K562 (cell line): ENCODE measurements at regions not wholly inside any gene's neighbourhood (a gene's known extent, or its start where the extent isn't known, plus 50 kb on each side); places are given as distances from the start of the nearest gene placed in this dataset.

Experiments
- ATAC-seq: fragments of 200-7000 bp; cut with Tn5 transposase; 3 replicates; pipeline ENCODE4 v1.9.1; 2020; ENCODE audit warnings: moderate library complexity
- BruUV-seq: library from RNA; stranded (reverse); fragments of 400-500 nt; replicated peaks from 2 replicates; lab custom pipeline; 2021; lab: Mats Ljungman, UMichigan
- CTCF ChIA-PET: fragments of 300-600 bp; formaldehyde crosslinking; extraction: SDS; loops from one replicate; lab custom pipeline; 2021; ENCODE audit warnings: low intra/inter-chr PET ratio; lab: Yijun Ruan, JAX
- POLR2A ChIA-PET: fragments of 300-600, 350-650 bp; sonication (Branson Sonifier 250); formaldehyde crosslinking; extraction: SDS; loops from one replicate; lab custom pipeline; 2021; ENCODE audit warnings: antibody characterized with exemption, inconsistent platforms; lab: Yijun Ruan, JAX
- DNase-seq, 4 experiments: peaks; one replicate each; pipeline versions ENCODE4 v3.0.0 to v3.0.0-alpha.2; 2011 to 2018; ENCODE audit warnings: low spot score in 3 of 4, mixed read lengths in 3 of 4; ENCODE audit errors: extremely low read depth in 1 of 4
- FAIRE-seq: peaks from 2 replicates; lab custom pipeline; 2011; peaks lifted over from hg19 to GRCh38; lab: Jason Lieb, UNC
- H2AFZ ChIP-seq: 2 replicates; pipeline ENCODE4 v1.6.0; 2011; ENCODE audit warnings: low read depth, low read length, control low read depth, inconsistent platforms
- H3K27ac ChIP-seq: fragments of 200-600 bp; 3 replicates; pipeline ENCODE4 v1.8.0; 2011; ENCODE audit warnings: low read depth, mild to moderate bottlenecking, control low read depth, inconsistent platforms, low read length, moderate library complexity, mixed read lengths; ENCODE audit errors: extremely low read depth
- H3K27me3 ChIP-seq, 2 experiments: fragments of 300-600 bp in 1 of 2; 2 replicates in 1 of 2; 3 replicates in 1 of 2; pipeline versions ENCODE4 v1.6.0 to v1.8.0; 2011; ENCODE audit warnings: inconsistent platforms in 2 of 2, low read length in 2 of 2, mild to moderate bottlenecking in 1 of 2, mixed read lengths in 1 of 2, moderate library complexity in 1 of 2; ENCODE audit not compliant: control insufficient read depth in 2 of 2, insufficient read depth in 2 of 2
- H3K36me3 ChIP-seq: fragments of 300-600 bp; 3 replicates; pipeline ENCODE4 v1.8.0; 2011; ENCODE audit warnings: mild to moderate bottlenecking, low read length, inconsistent platforms; ENCODE audit not compliant: control insufficient read depth, insufficient read depth
- H3K4me1 ChIP-seq, 2 experiments: fragments of 200-600 bp in 1 of 2; replicated peaks in 1 of 2; 2 replicates in 1 of 2; 3 replicates in 1 of 2; pipeline versions ENCODE4 v1.5.1 to v1.8.0; 2011; ENCODE audit warnings: inconsistent platforms in 2 of 2, low read length in 2 of 2, mild to moderate bottlenecking in 1 of 2, mixed read lengths in 1 of 2, moderate library complexity in 1 of 2; ENCODE audit not compliant: control insufficient read depth in 2 of 2, insufficient read depth in 2 of 2
- H3K4me2 ChIP-seq: 2 replicates; pipeline ENCODE4 v1.6.1; 2011; ENCODE audit warnings: low read length, control low read depth, inconsistent platforms, mixed read lengths; ENCODE audit not compliant: insufficient read depth
- H3K4me3 ChIP-seq: fragments of 200-600 bp; sonication (generic), shearing (Covaris generic); 2 replicates; pipeline ENCODE4 v1.5.1; 2016; ENCODE audit warnings: control low read depth, inconsistent platforms
- H3K79me2 ChIP-seq: fragments of 200-600 bp; 3 replicates; pipeline ENCODE4 v1.8.0; 2011; ENCODE audit warnings: low read length, inconsistent platforms; ENCODE audit not compliant: control insufficient read depth, insufficient read depth
- H3K9ac ChIP-seq, 2 experiments: 2 replicates each; pipeline versions ENCODE4 v1.6.0 to v1.6.1; 2011; ENCODE audit warnings: low read depth in 2 of 2, low read length in 2 of 2, control low read depth in 1 of 2, inconsistent platforms in 1 of 2, mild to moderate bottlenecking in 1 of 2, mixed read lengths in 1 of 2; ENCODE audit not compliant: insufficient read depth in 1 of 2
- H3K9me1 ChIP-seq: one replicate; pipeline ENCODE4 v1.6.0; 2011; ENCODE audit warnings: inconsistent platforms, mild to moderate bottlenecking, low read length, moderate library complexity; ENCODE audit not compliant: control insufficient read depth, insufficient read depth
- H3K9me3 ChIP-seq: replicated peaks from 2 replicates; pipeline ENCODE4 v1.5.1; 2011; ENCODE audit warnings: low read depth, low read length, inconsistent platforms; ENCODE audit not compliant: control insufficient read depth, insufficient read depth
- H4K20me1 ChIP-seq: replicated peaks from 2 replicates; pipeline ENCODE4 v1.6.1; 2011; ENCODE audit warnings: low read length, inconsistent platforms, mixed read lengths; ENCODE audit not compliant: control insufficient read depth, insufficient read depth
- ARID2 ChIP-seq: fragments of 450-650 bp; IDR thresholded peaks from 2 replicates; pipeline ENCODE4 v1.6.1; 2017; ENCODE audit warnings: antibody characterized with exemption, mild to moderate bottlenecking
- PHF20 ChIP-seq: fragments of 450-650 bp; IDR thresholded peaks from 2 replicates; pipeline ENCODE4 v1.6.1; 2018; ENCODE audit not compliant: partially characterized antibody
- PRMT5 ChIP-seq: sonication (generic); formaldehyde crosslinking; IDR thresholded peaks from 2 replicates; pipeline ENCODE4 v1.5.0; 2020; ENCODE audit warnings: missing genetic modification reagents
- PURB ChIP-seq: sonication (generic); formaldehyde crosslinking; IDR thresholded peaks from 2 replicates; pipeline ENCODE4 v1.9.0; 2021; ENCODE audit warnings: low read depth, mild to moderate bottlenecking, missing genetic modification reagents
- SNRNP70 ChIP-seq: fragments of 200-400 bp; formaldehyde crosslinking; optimal IDR thresholded peaks from 2 replicates; pipeline ENCODE3; 2017; ENCODE audit warnings: low read depth, low read length
- ZFP91 ChIP-seq: sonication (generic); formaldehyde crosslinking; IDR thresholded peaks from 2 replicates; pipeline ENCODE4 v1.8.0; 2022; ENCODE audit warnings: mild to moderate bottlenecking, missing genetic modification reagents
- ZNF197 ChIP-seq: fragments of 200-800 bp; sonication (Bioruptor generic); IDR thresholded peaks from 2 replicates; pipeline ENCODE4 v1.6.1; 2016; ENCODE audit warnings: low read depth, missing genetic modification characterization, missing compliant biosample characterization
- WGBS: fragments of 100-300 bp; shearing (Covaris generic); methylation state at CpG from one replicate; pipeline ENCODE4 v1.1.6; 2016; ENCODE audit warnings: low coverage, mixed read lengths; ENCODE audit not compliant: insufficient coverage; ENCODE audit errors: missing lambda C conversion rate; 5-methylcytosine and 5-hydroxymethylcytosine counted together
- in situ Hi-C: fragments of 300-500 bp; cut with MboI; formaldehyde crosslinking; loops from 4 replicates; pipeline ENCODE4 v1.15.0; 2018; ENCODE audit warnings: inconsistent platforms, mixed read lengths
- intact Hi-C: fragments of 100-400 bp; cut with micrococcal nuclease; formaldehyde crosslinking; loops from 2 replicates; pipeline ENCODE4 v1.14.2; 2022
- TF ChIP-seq, protein P1 (sequence below): fragments of 450-650 bp; IDR thresholded peaks from 2 replicates; pipeline ENCODE4 v1.6.1; 2017; ENCODE audit warnings: antibody characterized with exemption, mild to moderate bottlenecking
- TF ChIP-seq, protein P2 (sequence below): fragments of 200-800 bp; sonication (Bioruptor generic); IDR thresholded peaks from 2 replicates; pipeline ENCODE4 v1.6.1; 2017; ENCODE audit warnings: missing genetic modification characterization, missing compliant biosample characterization
- TF ChIP-seq, protein P3 (sequence below): fragments of 250-450 bp; sonication (Bioruptor Pico); IDR thresholded peaks from 2 replicates; pipeline ENCODE4 v1.4.0; 2020; ENCODE audit warnings: mild to moderate bottlenecking, moderate library complexity

DNA sequence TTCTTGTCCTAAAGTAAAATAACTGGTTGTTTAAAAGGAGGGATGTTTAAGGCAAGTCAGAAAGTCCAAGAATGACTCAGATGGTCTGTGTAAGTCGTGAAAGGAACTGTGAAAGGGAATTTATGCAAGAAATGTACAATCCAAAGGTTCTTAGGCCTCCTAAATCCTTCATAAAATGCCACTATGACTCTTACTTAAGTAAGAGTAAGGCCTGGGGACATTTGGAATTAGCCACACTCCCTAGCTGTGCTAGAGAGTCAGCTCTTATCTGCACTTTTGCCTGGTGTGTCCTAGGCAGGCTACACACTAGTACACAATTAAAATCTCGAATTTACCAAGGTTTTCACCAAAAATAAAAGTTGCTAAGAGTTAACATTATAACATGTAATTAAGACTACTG lies 686.9 kb downstream of the UQCRFS1 start (continued):
- TF ChIP-seq, protein P1, sequence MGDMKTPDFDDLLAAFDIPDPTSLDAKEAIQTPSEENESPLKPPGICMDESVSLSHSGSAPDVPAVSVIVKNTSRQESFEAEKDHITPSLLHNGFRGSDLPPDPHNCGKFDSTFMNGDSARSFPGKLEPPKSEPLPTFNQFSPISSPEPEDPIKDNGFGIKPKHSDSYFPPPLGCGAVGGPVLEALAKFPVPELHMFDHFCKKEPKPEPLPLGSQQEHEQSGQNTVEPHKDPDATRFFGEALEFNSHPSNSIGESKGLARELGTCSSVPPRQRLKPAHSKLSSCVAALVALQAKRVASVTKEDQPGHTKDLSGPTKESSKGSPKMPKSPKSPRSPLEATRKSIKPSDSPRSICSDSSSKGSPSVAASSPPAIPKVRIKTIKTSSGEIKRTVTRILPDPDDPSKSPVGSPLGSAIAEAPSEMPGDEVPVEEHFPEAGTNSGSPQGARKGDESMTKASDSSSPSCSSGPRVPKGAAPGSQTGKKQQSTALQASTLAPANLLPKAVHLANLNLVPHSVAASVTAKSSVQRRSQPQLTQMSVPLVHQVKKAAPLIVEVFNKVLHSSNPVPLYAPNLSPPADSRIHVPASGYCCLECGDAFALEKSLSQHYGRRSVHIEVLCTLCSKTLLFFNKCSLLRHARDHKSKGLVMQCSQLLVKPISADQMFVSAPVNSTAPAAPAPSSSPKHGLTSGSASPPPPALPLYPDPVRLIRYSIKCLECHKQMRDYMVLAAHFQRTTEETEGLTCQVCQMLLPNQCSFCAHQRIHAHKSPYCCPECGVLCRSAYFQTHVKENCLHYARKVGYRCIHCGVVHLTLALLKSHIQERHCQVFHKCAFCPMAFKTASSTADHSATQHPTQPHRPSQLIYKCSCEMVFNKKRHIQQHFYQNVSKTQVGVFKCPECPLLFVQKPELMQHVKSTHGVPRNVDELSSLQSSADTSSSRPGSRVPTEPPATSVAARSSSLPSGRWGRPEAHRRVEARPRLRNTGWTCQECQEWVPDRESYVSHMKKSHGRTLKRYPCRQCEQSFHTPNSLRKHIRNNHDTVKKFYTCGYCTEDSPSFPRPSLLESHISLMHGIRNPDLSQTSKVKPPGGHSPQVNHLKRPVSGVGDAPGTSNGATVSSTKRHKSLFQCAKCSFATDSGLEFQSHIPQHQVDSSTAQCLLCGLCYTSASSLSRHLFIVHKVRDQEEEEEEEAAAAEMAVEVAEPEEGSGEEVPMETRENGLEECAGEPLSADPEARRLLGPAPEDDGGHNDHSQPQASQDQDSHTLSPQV = 0 out of 2 replicates have a peak, but pooled peaks have one; percentile 15
- TF ChIP-seq PURB (CRISPR knock-in tag) = no peak

GRCh38 chr19:28523619-28524018 lies 689.3 kb downstream of the UQCRFS1 start:
- Histone ChIP-seq H3K4me1 (peaks cover 9 to 42% of the 10 kb centered on the region in 2 experiments), H3K9ac (peak overlapping the region in 1 of 2 experiments; percentile 50; a peak in 2 of 4 replicates), H3K79me2 (peaks cover 100% of the 10 kb centered on the region), H3K9me1 (no peaks in the 10 kb centered on the region), H3K27ac (peak overlapping the region; percentile 80; the same call in 1 of the 3 replicates), H3K36me3 (peaks cover 36% of the 10 kb centered on the region; the same call in 2 of the 3 replicates), H3K27me3 (no peaks in the 10 kb centered on the region), H3K4me3 (no peak overlapping the region; the same call in 1 of the 2 replicates), H2AFZ (no peak overlapping the region), H4K20me1 (peaks cover 49% of the 10 kb centered on the region), H3K9me3 (no peaks in the 10 kb centered on the region), H3K4me2 (peak overlapping the region; percentile 68)
- BruUV-seq = no TSS peak
- 24% methylated on average over 4 of the region's 4 CpGs for WGBS
- FAIRE-seq (no peak), DNase-seq (no peak), ATAC-seq (no peak)
- ChIA-PET CTCF (no interaction called here), POLR2A (interaction anchor here (0.6 to 2.6 kb wide), 12 partner anchors 11 to 117 kb away, joined by 3 to 13 read pairs (median 4); no protein-coding TSS in a partner anchor)
- in situ Hi-C loops (no loop called here), intact Hi-C loops (no loop called here)
- TF ChIP-seq ZNF197 (no peak), SNRNP70 (no peak), ARID2 (no peak), PHF20 (no peak), ZFP91 (CRISPR knock-in tag) (no peak), PRMT5 (CRISPR knock-in tag) (no peak)
- TF ChIP-seq, protein P2, sequence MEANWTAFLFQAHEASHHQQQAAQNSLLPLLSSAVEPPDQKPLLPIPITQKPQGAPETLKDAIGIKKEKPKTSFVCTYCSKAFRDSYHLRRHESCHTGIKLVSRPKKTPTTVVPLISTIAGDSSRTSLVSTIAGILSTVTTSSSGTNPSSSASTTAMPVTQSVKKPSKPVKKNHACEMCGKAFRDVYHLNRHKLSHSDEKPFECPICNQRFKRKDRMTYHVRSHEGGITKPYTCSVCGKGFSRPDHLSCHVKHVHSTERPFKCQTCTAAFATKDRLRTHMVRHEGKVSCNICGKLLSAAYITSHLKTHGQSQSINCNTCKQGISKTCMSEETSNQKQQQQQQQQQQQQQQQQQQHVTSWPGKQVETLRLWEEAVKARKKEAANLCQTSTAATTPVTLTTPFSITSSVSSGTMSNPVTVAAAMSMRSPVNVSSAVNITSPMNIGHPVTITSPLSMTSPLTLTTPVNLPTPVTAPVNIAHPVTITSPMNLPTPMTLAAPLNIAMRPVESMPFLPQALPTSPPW (CRISPR knock-in tag) = 0 out of 2 replicates have a peak, but pooled peaks have one; percentile 12
- TF ChIP-seq, protein P3, sequence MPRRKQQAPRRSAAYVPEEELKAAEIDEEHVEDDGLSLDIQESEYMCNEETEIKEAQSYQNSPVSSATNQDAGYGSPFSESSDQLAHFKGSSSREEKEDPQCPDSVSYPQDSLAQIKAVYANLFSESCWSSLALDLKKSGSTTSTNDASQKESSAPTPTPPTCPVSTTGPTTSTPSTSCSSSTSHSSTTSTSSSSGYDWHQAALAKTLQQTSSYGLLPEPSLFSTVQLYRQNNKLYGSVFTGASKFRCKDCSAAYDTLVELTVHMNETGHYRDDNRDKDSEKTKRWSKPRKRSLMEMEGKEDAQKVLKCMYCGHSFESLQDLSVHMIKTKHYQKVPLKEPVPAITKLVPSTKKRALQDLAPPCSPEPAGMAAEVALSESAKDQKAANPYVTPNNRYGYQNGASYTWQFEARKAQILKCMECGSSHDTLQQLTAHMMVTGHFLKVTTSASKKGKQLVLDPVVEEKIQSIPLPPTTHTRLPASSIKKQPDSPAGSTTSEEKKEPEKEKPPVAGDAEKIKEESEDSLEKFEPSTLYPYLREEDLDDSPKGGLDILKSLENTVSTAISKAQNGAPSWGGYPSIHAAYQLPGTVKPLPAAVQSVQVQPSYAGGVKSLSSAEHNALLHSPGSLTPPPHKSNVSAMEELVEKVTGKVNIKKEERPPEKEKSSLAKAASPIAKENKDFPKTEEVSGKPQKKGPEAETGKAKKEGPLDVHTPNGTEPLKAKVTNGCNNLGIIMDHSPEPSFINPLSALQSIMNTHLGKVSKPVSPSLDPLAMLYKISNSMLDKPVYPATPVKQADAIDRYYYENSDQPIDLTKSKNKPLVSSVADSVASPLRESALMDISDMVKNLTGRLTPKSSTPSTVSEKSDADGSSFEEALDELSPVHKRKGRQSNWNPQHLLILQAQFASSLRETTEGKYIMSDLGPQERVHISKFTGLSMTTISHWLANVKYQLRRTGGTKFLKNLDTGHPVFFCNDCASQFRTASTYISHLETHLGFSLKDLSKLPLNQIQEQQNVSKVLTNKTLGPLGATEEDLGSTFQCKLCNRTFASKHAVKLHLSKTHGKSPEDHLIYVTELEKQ (CRISPR knock-in tag) = no peak
